ENCODE measurements at regions not wholly inside any gene's neighbourhood (a gene's known extent, or its start where the extent isn't known, plus 50 kb on each side); places are given as distances from the start of the nearest gene placed in this dataset.

- TF ChIP-seq POLR2A (IDR thresholded peaks at IDR 0.05; ENCODE audit: low read depth, low read length) (no peak), TAF1 (IDR thresholded peaks at IDR 0.05; ENCODE audit: low read depth, low read length) (no peak), POLR2AphosphoS5 (IDR thresholded peaks at IDR 0.05; ENCODE audit: low read depth, low read length) (no peak), SPI1 (IDR thresholded peaks at IDR 0.05; ENCODE audit: low read depth, low read length) (no peak)
These were observed 137.4 kb upstream of the CDH4 start for GRCh38 chr20:61114493-61115175.

All from GM12891 (cell line).